Nephron progenitor cell (in vitro differentiated cells): ENCODE measurements at regions not wholly inside any gene's neighbourhood (a gene's known extent, or its start where the extent isn't known, plus 50 kb on each side); places are given as distances from the start of the nearest gene placed in this dataset.

Source experiments
- DNase-seq: peaks from one replicate; pipeline ENCODE4 v3.0.0; 2021
- H3K27ac Mint-ChIP-seq: 2 replicates; pipeline ENCODE4 v1.8.0; 2021; ENCODE audit warnings: mild to moderate bottlenecking, moderate library complexity, mixed read lengths
- H3K27me3 Mint-ChIP-seq: 2 replicates; pipeline ENCODE4 v1.8.0; 2021; ENCODE audit warnings: mild to moderate bottlenecking, low read depth, mixed read lengths; ENCODE audit not compliant: poor library complexity
- H3K36me3 Mint-ChIP-seq: 2 replicates; pipeline ENCODE4 v1.8.0; 2021; ENCODE audit warnings: low read depth, mixed read lengths
- H3K4me1 Mint-ChIP-seq: 2 replicates; pipeline ENCODE4 v1.8.0; 2021; ENCODE audit warnings: mixed read lengths
- H3K4me3 Mint-ChIP-seq: 2 replicates; pipeline ENCODE4 v1.8.0; 2021; ENCODE audit warnings: mild to moderate bottlenecking, moderate library complexity, mixed read lengths
- H3K9me3 Mint-ChIP-seq: 2 replicates; pipeline ENCODE4 v1.8.0; 2021; ENCODE audit warnings: mild to moderate bottlenecking, moderate library complexity, mixed read lengths
- CTCF ChIP-seq: fragments of 200-600 bp; sonication (generic); IDR thresholded peaks from 2 replicates; pipeline ENCODE4 v1.5.0; 2021; ENCODE audit warnings: antibody characterized with exemption

GRCh38 chr2:146927080-146927711 is 917.6 kb upstream of the ACVR2A start:
- DNase-seq = peak; percentile 57
- Mint-ChIP-seq H3K36me3 (no peaks in the 10 kb centered on the region), H3K9me3 (no peaks in the 10 kb centered on the region), H3K27me3 (no peaks in the 10 kb centered on the region), H3K4me3 (no peak overlapping the region), H3K4me1 (peaks cover 11% of the 10 kb centered on the region), H3K27ac (no peak overlapping the region)
- peak; percentile 53 for TF ChIP-seq CTCF

GRCh38 chr2:146918280-146918679 is 926.5 kb upstream of the ACVR2A start:
- no peaks in the 10 kb centered on the region for H3K36me3 Mint-ChIP-seq
- peaks cover 9% of the 10 kb centered on the region for H3K4me1 Mint-ChIP-seq
- DNase-seq = no peak
- H3K27me3 Mint-ChIP-seq = peaks cover 5% of the 10 kb centered on the region
- TF ChIP-seq CTCF = no peak
- H3K9me3 Mint-ChIP-seq = no peaks in the 10 kb centered on the region
- H3K4me3 Mint-ChIP-seq = no peak overlapping the region
- no peak overlapping the region for H3K27ac Mint-ChIP-seq

- Mint-ChIP-seq H3K36me3 (no peaks in the 10 kb centered on the region), H3K9me3 (no peaks in the 10 kb centered on the region), H3K27ac (no peak overlapping the region), H3K4me3 (no peak overlapping the region), H3K27me3 (peaks cover 5% of the 10 kb centered on the region), H3K4me1 (peaks cover 2% of the 10 kb centered on the region)
- no peak for DNase-seq
- TF ChIP-seq CTCF = no peak
These were observed 927.3 kb upstream of the ACVR2A start for GRCh38 chr2:146917431-146918042.

DNA sequence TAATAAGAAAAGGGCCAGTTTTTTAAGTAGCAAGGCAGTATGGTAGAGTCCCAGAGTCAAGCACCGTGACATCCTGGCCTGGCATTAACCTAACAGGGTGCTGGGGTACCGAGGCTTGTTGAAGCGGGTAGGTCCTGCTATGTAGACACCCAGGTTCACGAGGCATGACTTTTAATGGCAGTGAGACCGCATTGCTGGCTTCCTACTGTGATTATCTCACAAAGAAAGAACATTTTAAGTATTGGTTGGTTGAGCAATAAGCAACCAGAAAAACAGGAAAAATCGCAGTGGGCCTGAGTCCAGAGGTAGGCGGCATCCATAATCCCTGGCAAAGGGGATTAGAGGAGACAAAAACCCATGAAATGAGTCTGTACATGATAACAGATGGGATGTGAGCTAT is 927.9 kb upstream of the ACVR2A start:
- TF ChIP-seq CTCF = no peak
- Mint-ChIP-seq H3K4me1 (no peaks in the 10 kb centered on the region), H3K36me3 (no peaks in the 10 kb centered on the region), H3K27me3 (peaks cover 5% of the 10 kb centered on the region), H3K9me3 (no peaks in the 10 kb centered on the region), H3K27ac (no peak overlapping the region), H3K4me3 (no peak overlapping the region)
- DNase-seq = no peak

- TF ChIP-seq CTCF = no peak
- H3K27ac Mint-ChIP-seq = no peak overlapping the region
- no peaks in the 10 kb centered on the region for H3K9me3 Mint-ChIP-seq
- peaks cover 5% of the 10 kb centered on the region for H3K27me3 Mint-ChIP-seq
- no peak for DNase-seq
- no peaks in the 10 kb centered on the region for H3K4me1 Mint-ChIP-seq
- no peak overlapping the region for H3K4me3 Mint-ChIP-seq
- H3K36me3 Mint-ChIP-seq = no peaks in the 10 kb centered on the region
These were observed 931.4 kb upstream of the ACVR2A start for GRCh38 chr2:146913476-146913875.

DNA sequence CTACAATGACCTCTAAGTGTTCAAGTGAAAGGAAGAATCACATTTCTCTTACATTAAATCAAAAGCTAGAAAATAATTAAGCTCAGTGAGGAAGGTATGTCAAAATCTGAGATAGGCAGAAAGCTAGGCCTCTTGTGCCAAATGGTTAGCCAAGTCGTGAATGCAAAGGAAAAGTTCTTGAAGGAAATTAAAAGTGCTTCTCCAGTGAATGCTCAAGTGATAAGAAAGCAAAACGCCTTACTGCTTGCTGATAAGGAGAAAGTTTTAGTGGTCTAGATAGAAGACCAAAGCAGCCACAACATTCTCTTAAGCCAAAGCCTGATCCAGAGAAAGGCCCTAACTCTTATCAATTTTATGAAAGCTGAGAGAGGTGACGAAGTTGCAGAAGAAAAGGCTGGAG is 932.3 kb upstream of the ACVR2A start:
- no peak for DNase-seq
- no peak overlapping the region for H3K4me3 Mint-ChIP-seq
- no peaks in the 10 kb centered on the region for H3K4me1 Mint-ChIP-seq
- TF ChIP-seq CTCF = no peak
- no peaks in the 10 kb centered on the region for H3K9me3 Mint-ChIP-seq
- no peak overlapping the region for H3K27ac Mint-ChIP-seq
- H3K36me3 Mint-ChIP-seq = no peaks in the 10 kb centered on the region
- peaks cover 5% of the 10 kb centered on the region for H3K27me3 Mint-ChIP-seq
